Karpas-422 (cell line): ENCODE measurements at regions not wholly inside any gene's neighbourhood (a gene's known extent, or its start where the extent isn't known, plus 50 kb on each side); places are given as distances from the start of the nearest gene placed in this dataset.
A peak's percentile ranks its signal among the peaks of the same experiment; 100 is the strongest.

ENCODE experiments used
- DNase-seq: peaks from one replicate; pipeline ENCODE4 v3.0.0-alpha.2; 2015
- H2AFZ ChIP-seq: fragments of 200-600 bp; sonication (generic); 2 replicates; pipeline ENCODE4 v1.6.1; 2014; ENCODE audit warnings: antibody characterized with exemption, low read length, mixed read lengths
- H3K27ac ChIP-seq: fragments of 200-600 bp; sonication (generic); 2 replicates; pipeline ENCODE4 v1.5.1; 2014; ENCODE audit warnings: mild to moderate bottlenecking, low read length, moderate library complexity
- H3K27me3 ChIP-seq: fragments of 200-600 bp; sonication (generic); 2 replicates; pipeline ENCODE4 v1.6.1; 2014; ENCODE audit warnings: low read length, mixed read lengths
- H3K36me3 ChIP-seq: fragments of 200-600 bp; sonication (generic); 2 replicates; pipeline ENCODE4 v1.6.1; 2014; ENCODE audit warnings: low read length, mixed read lengths; ENCODE audit not compliant: insufficient read depth
- H3K4me1 ChIP-seq: fragments of 200-600 bp; sonication (generic); 2 replicates; pipeline ENCODE4 v1.6.1; 2014; ENCODE audit warnings: mild to moderate bottlenecking, low read length, mixed read lengths
- H3K4me2 ChIP-seq: fragments of 200-600 bp; sonication (generic); 2 replicates; pipeline ENCODE4 v1.6.1; 2014; ENCODE audit warnings: low read length, low read depth, mild to moderate bottlenecking; ENCODE audit not compliant: poor library complexity, severe bottlenecking
- H3K4me3 ChIP-seq: fragments of 200-600 bp; sonication (generic); 2 replicates; pipeline ENCODE4 v1.5.1; 2014; ENCODE audit warnings: mild to moderate bottlenecking, antibody characterized with exemption, low read length, mixed read lengths
- H3K79me2 ChIP-seq: fragments of 200-600 bp; sonication (generic); 2 replicates; pipeline ENCODE4 v1.6.1; 2014; ENCODE audit warnings: mild to moderate bottlenecking, low read length, mixed read lengths
- H3K9ac ChIP-seq: fragments of 200-600 bp; sonication (generic); 2 replicates; pipeline ENCODE4 v1.6.0; 2014; ENCODE audit warnings: low read length
- H3K9me2 ChIP-seq: fragments of 200-600 bp; sonication (generic), shearing (Covaris generic); replicated peaks from 2 replicates; pipeline ENCODE4 v1.6.0; 2014; ENCODE audit warnings: mild to moderate bottlenecking, low read length, moderate library complexity; ENCODE audit not compliant: insufficient read depth
- H3K9me3 ChIP-seq: fragments of 300-700, 200-600 bp; sonication (generic); 2 replicates; pipeline ENCODE4 v1.6.1; 2014; ENCODE audit warnings: low read length, mixed read lengths
- H4K20me1 ChIP-seq: fragments of 200-600 bp; sonication (generic); 2 replicates; pipeline ENCODE4 v1.6.1; 2014; ENCODE audit warnings: mild to moderate bottlenecking, antibody characterized with exemption, low read length, low read depth; ENCODE audit not compliant: insufficient read depth

GRCh38 chr1:187509091-187509490 lies 680.3 kb downstream of the PLA2G4A start:
- Histone ChIP-seq H3K4me1 (no peaks in the 10 kb centered on the region), H3K27me3 (no peaks in the 10 kb centered on the region), H3K4me3 (no peak overlapping the region), H3K79me2 (no peaks in the 10 kb centered on the region), H3K9me2 (no peaks in the 10 kb centered on the region), H3K27ac (no peak overlapping the region), H3K9ac (no peak overlapping the region), H4K20me1 (no peaks in the 10 kb centered on the region), H3K9me3 (peaks cover 5% of the 10 kb centered on the region; the same call in 1 of the 2 replicates), H2AFZ (no peak overlapping the region), H3K36me3 (no peaks in the 10 kb centered on the region), H3K4me2 (no peak overlapping the region)
- no peak for DNase-seq

DNA sequence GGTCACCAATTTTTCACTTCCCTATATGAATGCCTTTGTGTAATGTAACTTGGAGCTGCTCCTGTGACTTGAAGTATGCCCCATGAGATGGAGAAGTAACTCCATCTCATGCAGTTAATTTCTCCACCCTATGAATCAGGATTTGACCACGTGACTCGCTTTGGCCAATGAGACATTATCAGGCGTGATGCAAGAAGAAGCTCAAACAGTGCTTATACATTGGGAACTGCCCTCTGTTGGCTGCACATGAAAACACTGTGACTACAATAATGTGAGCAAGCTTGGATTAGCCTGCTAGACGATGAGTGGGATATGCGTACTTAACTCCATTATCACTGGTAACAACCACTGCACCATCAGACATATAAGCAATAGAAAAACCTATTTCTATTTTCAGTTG lies 684.4 kb downstream of the PLA2G4A start:
- H3K4me1 ChIP-seq, result no peaks in the 10 kb centered on the region
- no peak overlapping the region for H3K9ac ChIP-seq
- no peak overlapping the region for H2AFZ ChIP-seq
- no peak overlapping the region for H3K27ac ChIP-seq
- no peaks in the 10 kb centered on the region for H3K79me2 ChIP-seq
- no peaks in the 10 kb centered on the region for H3K9me2 ChIP-seq
- no peak overlapping the region for H3K4me2 ChIP-seq
- no peak overlapping the region for H3K4me3 ChIP-seq
- no peaks in the 10 kb centered on the region for H3K36me3 ChIP-seq
- no peaks in the 10 kb centered on the region for H3K9me3 ChIP-seq
- no peaks in the 10 kb centered on the region for H4K20me1 ChIP-seq
- no peaks in the 10 kb centered on the region for H3K27me3 ChIP-seq
- peak; percentile 49 for DNase-seq

- H3K9ac ChIP-seq, result no peak overlapping the region
- H3K36me3 ChIP-seq, result no peaks in the 10 kb centered on the region
- no peaks in the 10 kb centered on the region for H3K4me1 ChIP-seq
- no peak overlapping the region for H3K4me2 ChIP-seq
- H3K9me2 ChIP-seq, result no peaks in the 10 kb centered on the region
- no peak overlapping the region for H3K27ac ChIP-seq
- H3K9me3 ChIP-seq, result no peaks in the 10 kb centered on the region
- no peak overlapping the region for H3K4me3 ChIP-seq
- no peak overlapping the region for H2AFZ ChIP-seq
- no peaks in the 10 kb centered on the region for H4K20me1 ChIP-seq
- DNase-seq, result no peak
- no peaks in the 10 kb centered on the region for H3K79me2 ChIP-seq
- no peaks in the 10 kb centered on the region for H3K27me3 ChIP-seq
These were observed 685.4 kb downstream of the PLA2G4A start for GRCh38 chr1:187514110-187514509.

DNA sequence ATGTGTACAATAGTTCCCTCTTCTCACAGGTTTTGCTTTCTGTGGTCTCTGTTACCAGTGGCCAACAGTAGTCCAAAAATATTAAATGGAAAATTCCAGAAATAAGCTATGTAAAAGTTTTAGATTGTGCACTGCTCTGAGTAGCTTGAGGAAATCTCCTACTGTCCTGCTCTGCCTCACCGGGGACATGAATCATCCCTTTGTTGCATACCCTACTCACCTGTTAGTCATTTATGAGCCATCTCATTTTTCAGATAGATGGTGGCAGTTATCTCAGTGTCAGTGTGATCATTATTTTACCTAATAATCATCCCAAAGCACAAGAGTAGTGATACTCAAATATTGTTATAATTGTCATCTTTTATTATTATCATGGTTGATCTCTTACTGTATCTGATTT lies 688.1 kb downstream of the PLA2G4A start:
- Histone ChIP-seq H4K20me1 (no peaks in the 10 kb centered on the region), H2AFZ (no peak overlapping the region), H3K36me3 (no peaks in the 10 kb centered on the region), H3K4me3 (no peak overlapping the region), H3K9ac (no peak overlapping the region), H3K4me1 (no peaks in the 10 kb centered on the region), H3K9me3 (no peaks in the 10 kb centered on the region; the same call in 1 of the 2 replicates), H3K4me2 (no peak overlapping the region), H3K27me3 (no peaks in the 10 kb centered on the region), H3K79me2 (no peaks in the 10 kb centered on the region), H3K27ac (no peak overlapping the region), H3K9me2 (no peaks in the 10 kb centered on the region)
- no peak for DNase-seq

DNA sequence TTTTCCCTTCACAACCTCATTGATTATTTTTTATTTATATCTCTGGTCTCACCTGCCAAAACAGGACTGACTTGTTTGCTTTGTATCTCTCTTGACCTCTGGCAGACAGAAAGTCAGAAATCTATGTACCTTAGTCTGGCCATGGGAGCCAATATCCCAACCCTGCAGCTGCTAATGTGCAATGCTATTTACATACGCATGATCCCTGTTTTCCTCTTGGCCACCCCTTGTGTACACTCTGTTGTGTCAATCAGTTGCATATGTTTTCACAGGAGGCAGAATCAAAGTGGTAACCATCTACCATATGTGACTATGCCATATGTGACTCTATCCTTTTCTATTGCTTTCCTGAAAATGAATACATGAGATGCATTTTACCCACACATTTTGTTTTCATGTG lies 688.8 kb downstream of the PLA2G4A start:
- no peak overlapping the region for H3K4me2 ChIP-seq
- H3K9me3 ChIP-seq, result no peaks in the 10 kb centered on the region; the same call in 1 of the 2 replicates
- H3K9ac ChIP-seq, result no peak overlapping the region
- no peaks in the 10 kb centered on the region for H3K36me3 ChIP-seq
- no peak overlapping the region for H3K4me3 ChIP-seq
- H3K27me3 ChIP-seq, result no peaks in the 10 kb centered on the region
- H3K9me2 ChIP-seq, result no peaks in the 10 kb centered on the region
- no peaks in the 10 kb centered on the region for H3K4me1 ChIP-seq
- no peaks in the 10 kb centered on the region for H4K20me1 ChIP-seq
- H3K27ac ChIP-seq, result no peak overlapping the region
- no peak for DNase-seq
- no peaks in the 10 kb centered on the region for H3K79me2 ChIP-seq
- no peak overlapping the region for H2AFZ ChIP-seq

- no peak for DNase-seq
- Histone ChIP-seq H3K9me2 (no peaks in the 10 kb centered on the region), H3K4me3 (no peak overlapping the region), H4K20me1 (no peaks in the 10 kb centered on the region), H2AFZ (no peak overlapping the region), H3K9ac (no peak overlapping the region), H3K27ac (no peak overlapping the region), H3K36me3 (no peaks in the 10 kb centered on the region), H3K27me3 (no peaks in the 10 kb centered on the region), H3K4me2 (no peak overlapping the region), H3K4me1 (no peaks in the 10 kb centered on the region), H3K9me3 (0 out of 2 replicates have a peak, but pooled peaks cover 2% of the 10 kb centered on the region), H3K79me2 (no peaks in the 10 kb centered on the region)
These were observed 698.6 kb downstream of the PLA2G4A start for GRCh38 chr1:187527346-187527745.

GRCh38 chr1:187537936-187538335 lies 709.2 kb downstream of the PLA2G4A start:
- no peak for DNase-seq
- Histone ChIP-seq H3K36me3 (no peaks in the 10 kb centered on the region), H3K4me2 (no peak overlapping the region), H3K9me3 (no peaks in the 10 kb centered on the region), H3K9me2 (no peaks in the 10 kb centered on the region), H3K27me3 (no peaks in the 10 kb centered on the region), H3K27ac (no peak overlapping the region), H3K79me2 (no peaks in the 10 kb centered on the region), H3K4me1 (no peaks in the 10 kb centered on the region), H3K9ac (no peak overlapping the region), H4K20me1 (no peaks in the 10 kb centered on the region), H2AFZ (no peak overlapping the region), H3K4me3 (no peak overlapping the region)

- no peak overlapping the region for H2AFZ ChIP-seq
- H3K36me3 ChIP-seq, result no peaks in the 10 kb centered on the region
- no peak overlapping the region for H3K9ac ChIP-seq
- H3K4me3 ChIP-seq, result no peak overlapping the region
- no peaks in the 10 kb centered on the region for H3K4me1 ChIP-seq
- H3K9me3 ChIP-seq, result no peaks in the 10 kb centered on the region; the same call in 1 of the 2 replicates
- H3K27me3 ChIP-seq, result no peaks in the 10 kb centered on the region
- H3K79me2 ChIP-seq, result no peaks in the 10 kb centered on the region
- H3K9me2 ChIP-seq, result no peaks in the 10 kb centered on the region
- DNase-seq, result no peak
- no peak overlapping the region for H3K4me2 ChIP-seq
- no peak overlapping the region for H3K27ac ChIP-seq
- no peaks in the 10 kb centered on the region for H4K20me1 ChIP-seq
These were observed 720.8 kb downstream of the PLA2G4A start for GRCh38 chr1:187549540-187549939.

DNA sequence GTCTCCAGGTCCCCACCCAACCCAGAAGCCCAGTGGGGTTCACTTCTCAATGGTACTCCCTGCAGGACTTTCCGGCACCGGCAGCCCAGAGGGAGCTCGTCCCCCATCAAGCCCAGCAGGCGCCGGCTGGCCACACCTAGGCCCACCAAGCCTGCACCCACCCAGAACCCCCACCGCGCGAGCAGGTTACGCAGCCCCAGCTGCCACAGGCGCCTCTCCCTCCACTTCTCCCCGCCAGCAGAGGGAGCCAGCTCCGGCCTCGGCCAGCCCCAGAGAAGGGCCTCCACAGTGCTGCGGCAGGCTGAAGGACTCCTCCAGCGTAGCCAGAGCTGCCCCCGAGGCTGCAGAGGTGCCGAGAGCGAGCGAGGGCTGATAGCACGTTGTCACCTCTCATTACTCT lies 722.3 kb downstream of the PLA2G4A start:
- Histone ChIP-seq H3K36me3 (no peaks in the 10 kb centered on the region), H3K27ac (no peak overlapping the region), H3K9ac (no peak overlapping the region), H3K9me3 (no peaks in the 10 kb centered on the region), H3K4me1 (no peaks in the 10 kb centered on the region), H3K4me2 (no peak overlapping the region), H2AFZ (no peak overlapping the region), H3K4me3 (no peak overlapping the region), H3K9me2 (no peaks in the 10 kb centered on the region), H4K20me1 (no peaks in the 10 kb centered on the region), H3K27me3 (no peaks in the 10 kb centered on the region), H3K79me2 (no peaks in the 10 kb centered on the region)
- DNase-seq, result peak; percentile 41
